ENCODE measurements at regions not wholly inside any gene's neighbourhood (a gene's known extent, or its start where the extent isn't known, plus 50 kb on each side); places are given as distances from the start of the nearest gene placed in this dataset.

- no peak for TF ChIP-seq CTCF (IDR thresholded peaks at IDR 0.05; ENCODE audit: insufficient read depth, low read length)
- no peak for TF ChIP-seq SPI1 (IDR thresholded peaks at IDR 0.05; ENCODE audit: borderline replicate concordance, low read depth)
- no peak for TF ChIP-seq POLR2AphosphoS5 (IDR thresholded peaks at IDR 0.05; ENCODE audit: low read depth)
These were observed 58.1 kb upstream of the TMEM215 start for GRCh38 chr9:32725066-32725860.

Measured in HL-60 (cell line).